Testis (tissue), 2 donors: ENCODE measurements at regions not wholly inside any gene's neighbourhood (a gene's known extent, or its start where the extent isn't known, plus 50 kb on each side); places are given as distances from the start of the nearest gene placed in this dataset.

Source experiments
- POLR2A ChIP-seq: fragments of 450-650 bp; IDR thresholded peaks from one replicate; pipeline ENCODE4 v1.6.1; 2017; ENCODE audit warnings: antibody characterized with exemption, mild to moderate bottlenecking, moderate library complexity
- TF ChIP-seq, protein P1 (sequence below), 3 experiments: fragments of 450-650 bp in 2 of 3; fragments of 200-600 bp in 1 of 3; sonication (generic) in 1 of 3; IDR thresholded peaks; one replicate each; pipeline ENCODE4 v1.5.1; 2016 to 2019; ENCODE audit warnings: antibody characterized with exemption in 3 of 3, mild to moderate bottlenecking in 2 of 3, moderate library complexity in 1 of 3

DNA sequence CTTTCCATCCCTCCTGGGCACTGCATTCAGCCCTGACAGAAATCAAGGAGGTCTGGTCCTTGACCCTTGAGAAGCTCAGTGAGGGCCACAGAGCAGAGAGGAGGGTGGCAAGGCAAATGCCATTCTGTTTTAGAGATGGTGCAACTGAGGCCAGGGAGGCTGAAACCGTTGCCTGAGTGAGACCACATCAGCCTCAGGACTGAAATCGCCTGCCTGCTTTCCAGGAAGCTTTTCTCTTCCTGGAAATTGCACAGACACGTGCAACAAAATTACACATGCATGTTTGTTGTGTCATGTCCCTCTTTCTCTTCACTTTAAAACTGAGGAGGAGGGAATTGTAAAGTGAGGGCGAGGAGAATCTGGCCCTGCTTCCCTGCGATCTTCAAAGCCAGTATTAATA lies 113.7 kb upstream of the PDE10A start:
- TF ChIP-seq, protein P1, sequence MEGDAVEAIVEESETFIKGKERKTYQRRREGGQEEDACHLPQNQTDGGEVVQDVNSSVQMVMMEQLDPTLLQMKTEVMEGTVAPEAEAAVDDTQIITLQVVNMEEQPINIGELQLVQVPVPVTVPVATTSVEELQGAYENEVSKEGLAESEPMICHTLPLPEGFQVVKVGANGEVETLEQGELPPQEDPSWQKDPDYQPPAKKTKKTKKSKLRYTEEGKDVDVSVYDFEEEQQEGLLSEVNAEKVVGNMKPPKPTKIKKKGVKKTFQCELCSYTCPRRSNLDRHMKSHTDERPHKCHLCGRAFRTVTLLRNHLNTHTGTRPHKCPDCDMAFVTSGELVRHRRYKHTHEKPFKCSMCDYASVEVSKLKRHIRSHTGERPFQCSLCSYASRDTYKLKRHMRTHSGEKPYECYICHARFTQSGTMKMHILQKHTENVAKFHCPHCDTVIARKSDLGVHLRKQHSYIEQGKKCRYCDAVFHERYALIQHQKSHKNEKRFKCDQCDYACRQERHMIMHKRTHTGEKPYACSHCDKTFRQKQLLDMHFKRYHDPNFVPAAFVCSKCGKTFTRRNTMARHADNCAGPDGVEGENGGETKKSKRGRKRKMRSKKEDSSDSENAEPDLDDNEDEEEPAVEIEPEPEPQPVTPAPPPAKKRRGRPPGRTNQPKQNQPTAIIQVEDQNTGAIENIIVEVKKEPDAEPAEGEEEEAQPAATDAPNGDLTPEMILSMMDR (IDR thresholded peaks at IDR 0.05), result no peak
- TF ChIP-seq POLR2A, result no peak
